MM.1S (cell line): ENCODE measurements at regions not wholly inside any gene's neighbourhood (a gene's known extent, or its start where the extent isn't known, plus 50 kb on each side); places are given as distances from the start of the nearest gene placed in this dataset.

Source experiments
- DNase-seq: peaks from one replicate; pipeline ENCODE4 v3.0.0-alpha.2; 2015
- H2AFZ ChIP-seq: fragments of 300-600 bp; sonication (generic); 2 replicates; pipeline ENCODE4 v1.6.0; 2016; ENCODE audit warnings: antibody characterized with exemption, low read length
- H3F3A ChIP-seq: fragments of 300-600 bp; sonication (generic); 2 replicates; pipeline ENCODE4 v1.6.1; 2016; ENCODE audit warnings: mild to moderate bottlenecking, antibody characterized with exemption, low read length, moderate library complexity, mixed read lengths; ENCODE audit not compliant: insufficient read depth
- H3K27ac ChIP-seq: fragments of 300-600 bp; sonication (generic); 2 replicates; pipeline ENCODE4 v1.5.1; 2016; ENCODE audit warnings: mild to moderate bottlenecking, low read length
- H3K27me3 ChIP-seq: fragments of 300-600 bp; sonication (generic); replicated peaks from 2 replicates; pipeline ENCODE4 v1.6.0; 2016; ENCODE audit warnings: low read length; ENCODE audit not compliant: insufficient read depth
- H3K36me3 ChIP-seq: fragments of 300-600 bp; sonication (generic); replicated peaks from 2 replicates; pipeline ENCODE4 v1.6.1; 2016; ENCODE audit warnings: mild to moderate bottlenecking, low read length, mixed read lengths; ENCODE audit not compliant: insufficient read depth
- H3K4me1 ChIP-seq: fragments of 300-600 bp; sonication (generic); 2 replicates; pipeline ENCODE4 v1.6.1; 2016; ENCODE audit warnings: low read length, mixed read lengths
- H3K4me2 ChIP-seq: fragments of 300-600 bp; sonication (generic); 2 replicates; pipeline ENCODE4 v1.6.0; 2016; ENCODE audit warnings: low read depth, low read length
- H3K4me3 ChIP-seq: fragments of 300-600 bp; sonication (generic); 2 replicates; pipeline ENCODE4 v1.5.1; 2016; ENCODE audit warnings: low read length, mixed read lengths
- H3K79me2 ChIP-seq: fragments of 300-600 bp; sonication (generic); 2 replicates; pipeline ENCODE4 v1.6.1; 2016; ENCODE audit warnings: mixed run types, low read length, mixed read lengths
- H3K9ac ChIP-seq: fragments of 300-600 bp; sonication (generic); 2 replicates; pipeline ENCODE4 v1.6.1; 2016; ENCODE audit warnings: low read length, mixed read lengths
- H3K9me2 ChIP-seq: fragments of 300-600 bp; sonication (generic); replicated peaks from 2 replicates; pipeline ENCODE4 v1.6.1; 2016; ENCODE audit warnings: mild to moderate bottlenecking, low read length, mixed read lengths; ENCODE audit not compliant: insufficient read depth
- H3K9me3 ChIP-seq: fragments of 300-600 bp; sonication (generic); replicated peaks from 2 replicates; pipeline ENCODE4 v1.6.1; 2016; ENCODE audit warnings: mild to moderate bottlenecking, low read length, mixed read lengths; ENCODE audit not compliant: insufficient read depth
- H4K20me1 ChIP-seq: fragments of 300-600 bp; sonication (generic); 2 replicates; pipeline ENCODE4 v1.6.1; 2016; ENCODE audit warnings: mild to moderate bottlenecking, low read length, moderate library complexity, mixed read lengths; ENCODE audit not compliant: insufficient read depth
- CTCF ChIP-seq: fragments of 300-600 bp; sonication (generic); IDR thresholded peaks from 2 replicates; pipeline ENCODE4 v1.5.1; 2016; ENCODE audit warnings: antibody characterized with exemption, low read length, mixed read lengths
- EZH2 ChIP-seq: fragments of 300-600 bp; sonication (generic); optimal IDR thresholded peaks from 2 replicates; pipeline ENCODE3; 2017; ENCODE audit warnings: low read depth, mild to moderate bottlenecking, antibody characterized with exemption, low read length, mixed read lengths
- EZH2phosphoT487 ChIP-seq: fragments of 300-600 bp; sonication (generic); IDR thresholded peaks from 2 replicates; pipeline ENCODE4 v1.6.1; 2018; ENCODE audit warnings: antibody characterized with exemption, low read length

- TF ChIP-seq EZH2phosphoT487 (no peak), EZH2 (no peak), CTCF (no peak)
- no peaks in the 10 kb centered on the region for H3K9me3 ChIP-seq
- H3F3A ChIP-seq, result no peaks in the 10 kb centered on the region
- no peaks in the 10 kb centered on the region for H3K9me2 ChIP-seq
- H3K27me3 ChIP-seq, result no peaks in the 10 kb centered on the region
- H3K4me3 ChIP-seq, result no peak overlapping the region
- H4K20me1 ChIP-seq, result no peaks in the 10 kb centered on the region
- H3K36me3 ChIP-seq, result no peaks in the 10 kb centered on the region
- no peak overlapping the region for H2AFZ ChIP-seq
- 0 out of 2 replicates have a peak, but pooled peaks cover 4% of the 10 kb centered on the region for H3K4me1 ChIP-seq
- no peak for DNase-seq
- no peaks in the 10 kb centered on the region for H3K79me2 ChIP-seq
- no peak overlapping the region for H3K27ac ChIP-seq
- no peak overlapping the region for H3K4me2 ChIP-seq
- H3K9ac ChIP-seq, result no peak overlapping the region
Observed at GRCh38 chr5:56638061-56638621, 177.2 kb upstream of the MAP3K1 start.

GRCh38 chr5:56637321-56637920 is 177.9 kb upstream of the MAP3K1 start:
- DNase-seq, result no peak
- H3K9ac ChIP-seq, result no peak overlapping the region
- TF ChIP-seq EZH2phosphoT487 (no peak), CTCF (no peak), EZH2 (no peak)
- no peak overlapping the region for H3K27ac ChIP-seq
- no peaks in the 10 kb centered on the region for H3K36me3 ChIP-seq
- no peaks in the 10 kb centered on the region for H4K20me1 ChIP-seq
- H2AFZ ChIP-seq, result no peak overlapping the region
- H3K9me3 ChIP-seq, result no peaks in the 10 kb centered on the region
- H3K4me1 ChIP-seq, result 0 out of 2 replicates have a peak, but pooled peaks cover 4% of the 10 kb centered on the region
- H3K79me2 ChIP-seq, result no peaks in the 10 kb centered on the region
- no peak overlapping the region for H3K4me2 ChIP-seq
- H3K27me3 ChIP-seq, result no peaks in the 10 kb centered on the region
- no peaks in the 10 kb centered on the region for H3F3A ChIP-seq
- no peak overlapping the region for H3K4me3 ChIP-seq
- no peaks in the 10 kb centered on the region for H3K9me2 ChIP-seq

- no peaks in the 10 kb centered on the region for H3K27me3 ChIP-seq
- no peaks in the 10 kb centered on the region for H4K20me1 ChIP-seq
- no peak overlapping the region for H3K9ac ChIP-seq
- H3K36me3 ChIP-seq, result no peaks in the 10 kb centered on the region
- TF ChIP-seq EZH2, result no peak
- no peak for TF ChIP-seq CTCF
- TF ChIP-seq EZH2phosphoT487, result no peak
- no peak overlapping the region for H3K4me2 ChIP-seq
- H3K79me2 ChIP-seq, result no peaks in the 10 kb centered on the region
- H3K4me3 ChIP-seq, result no peak overlapping the region
- no peaks in the 10 kb centered on the region for H3K9me2 ChIP-seq
- H3F3A ChIP-seq, result no peaks in the 10 kb centered on the region
- H3K27ac ChIP-seq, result no peak overlapping the region
- no peaks in the 10 kb centered on the region for H3K4me1 ChIP-seq
- DNase-seq, result no peak
- no peaks in the 10 kb centered on the region for H3K9me3 ChIP-seq
- H2AFZ ChIP-seq, result no peak overlapping the region
Observed at GRCh38 chr5:56633950-56634349, 181.4 kb upstream of the MAP3K1 start.
